ENCODE measurements at regions not wholly inside any gene's neighbourhood (a gene's known extent, or its start where the extent isn't known, plus 50 kb on each side); places are given as distances from the start of the nearest gene placed in this dataset.

DNA sequence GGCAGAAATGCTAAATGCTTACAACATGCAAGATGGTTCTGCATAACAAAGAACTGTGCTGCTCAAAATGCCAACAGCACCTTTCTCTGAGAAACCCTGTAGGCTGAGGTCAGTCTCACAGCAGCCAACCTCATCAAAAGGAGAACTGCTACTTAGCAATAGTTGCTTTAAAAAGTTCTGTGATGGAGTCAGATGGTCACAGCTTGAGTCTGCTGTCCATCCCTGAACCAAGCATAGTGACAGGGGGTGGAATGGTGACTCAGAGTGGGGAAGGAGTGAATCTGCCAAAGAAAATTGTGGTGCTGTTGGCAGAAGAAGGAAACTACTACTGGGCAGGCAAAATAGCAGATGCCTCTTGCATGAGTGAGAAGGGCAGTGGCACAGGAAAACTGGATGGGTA is 106.0 kb upstream of the FAM78B start:
- TF ChIP-seq, protein P1, sequence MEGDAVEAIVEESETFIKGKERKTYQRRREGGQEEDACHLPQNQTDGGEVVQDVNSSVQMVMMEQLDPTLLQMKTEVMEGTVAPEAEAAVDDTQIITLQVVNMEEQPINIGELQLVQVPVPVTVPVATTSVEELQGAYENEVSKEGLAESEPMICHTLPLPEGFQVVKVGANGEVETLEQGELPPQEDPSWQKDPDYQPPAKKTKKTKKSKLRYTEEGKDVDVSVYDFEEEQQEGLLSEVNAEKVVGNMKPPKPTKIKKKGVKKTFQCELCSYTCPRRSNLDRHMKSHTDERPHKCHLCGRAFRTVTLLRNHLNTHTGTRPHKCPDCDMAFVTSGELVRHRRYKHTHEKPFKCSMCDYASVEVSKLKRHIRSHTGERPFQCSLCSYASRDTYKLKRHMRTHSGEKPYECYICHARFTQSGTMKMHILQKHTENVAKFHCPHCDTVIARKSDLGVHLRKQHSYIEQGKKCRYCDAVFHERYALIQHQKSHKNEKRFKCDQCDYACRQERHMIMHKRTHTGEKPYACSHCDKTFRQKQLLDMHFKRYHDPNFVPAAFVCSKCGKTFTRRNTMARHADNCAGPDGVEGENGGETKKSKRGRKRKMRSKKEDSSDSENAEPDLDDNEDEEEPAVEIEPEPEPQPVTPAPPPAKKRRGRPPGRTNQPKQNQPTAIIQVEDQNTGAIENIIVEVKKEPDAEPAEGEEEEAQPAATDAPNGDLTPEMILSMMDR (IDR thresholded peaks at IDR 0.05): no peak
- no peak for TF ChIP-seq POLR2A (IDR thresholded peaks at IDR 0.05)
